A549 (cell line): ENCODE measurements at regions not wholly inside any gene's neighbourhood (a gene's known extent, or its start where the extent isn't known, plus 50 kb on each side); places are given as distances from the start of the nearest gene placed in this dataset.

ENCODE experiments used
- ATAC-seq, 2 experiments: fragments of 200-7000 bp in 1 of 2; fragments of >200 bp in 1 of 2; cut with Nextera tagmentation in 1 of 2; cut with Tn5 transposase in 1 of 2; 3 replicates each; pipeline versions ENCODE4 v1.8.0 to v1.9.1; 2018 to 2020; ENCODE audit warnings: mild to moderate bottlenecking in 1 of 2, moderate library complexity in 1 of 2
- CTCF ChIA-PET: fragments of 300-600 bp; sonication (Branson Sonifier 250); formaldehyde crosslinking; extraction: SDS; loops from one replicate; lab custom pipeline; 2021; ENCODE audit warnings: antibody characterized with exemption, inconsistent platforms; lab: Yijun Ruan, JAX
- POLR2A ChIA-PET: fragments of 350-600 bp; formaldehyde crosslinking; extraction: SDS; loops from one replicate; lab custom pipeline; 2021; ENCODE audit warnings: antibody characterized with exemption, inconsistent platforms; lab: Yijun Ruan, JAX
- DNase-seq, 2 experiments: peaks; one replicate each; pipeline versions ENCODE4 v3.0.0 to v3.0.0-alpha.2; 2011 to 2016; ENCODE audit warnings: low read depth in 1 of 2, low spot score in 1 of 2
- FAIRE-seq: peaks from 2 replicates; lab custom pipeline; 2011; peaks lifted over from hg19 to GRCh38; lab: Jason Lieb, UNC
- H3K27ac ChIP-seq, 2 experiments: fragments of >200 bp; sonication (Bioruptor Twin); formaldehyde crosslinking; 3 replicates each; pipeline ENCODE4 v1.5.1; 2016 to 2017
- H3K4me1 ChIP-seq: fragments of >200 bp; sonication (Bioruptor Twin); formaldehyde crosslinking; 3 replicates; pipeline ENCODE4 v1.6.1; 2016
- H3K4me2 ChIP-seq: fragments of >200 bp; sonication (Bioruptor Twin); formaldehyde crosslinking; 3 replicates; pipeline ENCODE4 v1.6.1; 2016
- H3K4me3 ChIP-seq: fragments of >200 bp; sonication (Bioruptor Twin); formaldehyde crosslinking; 3 replicates; pipeline ENCODE4 v1.5.1; 2016
- H3K9me3 ChIP-seq: fragments of >200 bp; sonication (Bioruptor Twin); formaldehyde crosslinking; 3 replicates; pipeline ENCODE4 v1.6.1; 2016
- BCL3 ChIP-seq: fragments of >200 bp; sonication (Bioruptor Twin); formaldehyde crosslinking; IDR thresholded peaks from 3 replicates; pipeline ENCODE4 v1.6.1; 2016
- BHLHE40 ChIP-seq: IDR thresholded peaks from 2 replicates; pipeline ENCODE4 v1.6.1; 2012; ENCODE audit warnings: low read depth, low read length, inconsistent platforms
- CBX2 ChIP-seq: fragments of 200-600 bp; sonication (generic); IDR thresholded peaks from 2 replicates; pipeline ENCODE4 v1.6.1; 2016; ENCODE audit warnings: low read depth, mild to moderate bottlenecking, borderline replicate concordance
- CBX8 ChIP-seq: fragments of 200-600 bp; sonication (generic); IDR thresholded peaks from 2 replicates; pipeline ENCODE4 v1.6.1; 2016
- CEBPB ChIP-seq, 2 experiments: fragments of >200 bp in 1 of 2; sonication (Bioruptor Twin) in 1 of 2; formaldehyde crosslinking in 1 of 2; IDR thresholded peaks; 2 replicates each; pipeline ENCODE4 v1.6.1; 2012 to 2016
- CHD4 ChIP-seq: fragments of 200-600 bp; sonication (generic); IDR thresholded peaks from 2 replicates; pipeline ENCODE4 v1.6.1; 2016; ENCODE audit warnings: antibody characterized with exemption, mild to moderate bottlenecking, borderline replicate concordance
- EHF ChIP-seq: fragments of 250-450 bp; sonication (Bioruptor Pico); IDR thresholded peaks from 2 replicates; pipeline ENCODE4 v1.5.0; 2020; ENCODE audit warnings: mild to moderate bottlenecking
- ELK1 ChIP-seq: fragments of 150-350 bp; IDR thresholded peaks from 2 replicates; pipeline ENCODE4 v1.6.1; 2014; ENCODE audit warnings: low read depth, mild to moderate bottlenecking, low read length
- EP300 ChIP-seq, 2 experiments: fragments of >200 bp; sonication (Bioruptor Twin); formaldehyde crosslinking; IDR thresholded peaks; 2 replicates in 1 of 2; 3 replicates in 1 of 2; pipeline ENCODE4 v1.6.1; 2016 to 2017
- ESRRA ChIP-seq: fragments of 150-350 bp; IDR thresholded peaks from 2 replicates; pipeline ENCODE4 v1.6.1; 2014; ENCODE audit warnings: mild to moderate bottlenecking, low read length, borderline replicate concordance
- FOSL2 ChIP-seq, 2 experiments: fragments of 450-650 bp in 1 of 2; fragments of >200 bp in 1 of 2; sonication (Bioruptor Twin) in 1 of 2; formaldehyde crosslinking; IDR thresholded peaks; 2 replicates each; pipeline versions ENCODE4 v1.5.0 to v1.6.1; 2016 to 2020; ENCODE audit warnings: mild to moderate bottlenecking in 1 of 2, moderate library complexity in 1 of 2
- GATA3 ChIP-seq: IDR thresholded peaks from 2 replicates; pipeline ENCODE4 v1.6.1; 2012; ENCODE audit warnings: borderline replicate concordance
- HDAC2 ChIP-seq: fragments of 200-600 bp; sonication (generic); IDR thresholded peaks from 2 replicates; pipeline ENCODE4 v1.6.1; 2016
- HEYL ChIP-seq: fragments of 250-450 bp; sonication (Bioruptor Pico); IDR thresholded peaks from 2 replicates; pipeline ENCODE4 v1.8.0; 2021; ENCODE audit warnings: mild to moderate bottlenecking, moderate library complexity
- HOXA7 ChIP-seq: fragments of 250-450 bp; sonication (Bioruptor Pico); IDR thresholded peaks from 2 replicates; pipeline ENCODE4 v1.5.0; 2020; ENCODE audit warnings: mild to moderate bottlenecking, moderate library complexity
- HOXB5 ChIP-seq: fragments of 250-450 bp; sonication (Bioruptor Pico); IDR thresholded peaks from 2 replicates; pipeline ENCODE4 v1.5.0; 2020; ENCODE audit warnings: mild to moderate bottlenecking, moderate library complexity
- KDM1A ChIP-seq: fragments of 200-600 bp; sonication (generic); IDR thresholded peaks from 2 replicates; pipeline ENCODE4 v1.6.1; 2016; ENCODE audit warnings: low read depth, mild to moderate bottlenecking
- MAX ChIP-seq: IDR thresholded peaks from 2 replicates; pipeline ENCODE4 v1.6.1; 2012
- MAZ ChIP-seq: fragments of 150-350 bp; IDR thresholded peaks from 2 replicates; pipeline ENCODE4 v1.6.1; 2014; ENCODE audit warnings: antibody characterized with exemption, low read depth, low read length, borderline replicate concordance
- NR3C1 ChIP-seq: fragments of >200 bp; sonication (Bioruptor Twin); formaldehyde crosslinking; IDR thresholded peaks from 3 replicates; pipeline ENCODE4 v1.6.1; 2017
- PBX3 ChIP-seq: IDR thresholded peaks from 2 replicates; pipeline ENCODE4 v1.6.1; 2012
- POLR2A ChIP-seq: IDR thresholded peaks from 2 replicates; pipeline ENCODE4 v1.6.1; 2012; ENCODE audit warnings: mild to moderate bottlenecking, low read length
- POLR2AphosphoS2 ChIP-seq: conservative IDR thresholded peaks from 2 replicates; pipeline ENCODE4 v1.6.1; 2012; ENCODE audit warnings: low read length, improper control_type of control experiment, inconsistent platforms
- REST ChIP-seq: fragments of 200-600 bp; sonication (generic); IDR thresholded peaks from 2 replicates; pipeline ENCODE4 v1.6.1; 2016; ENCODE audit warnings: antibody characterized with exemption, mild to moderate bottlenecking, moderate library complexity
- RFX5 ChIP-seq: fragments of 450-650 bp; IDR thresholded peaks from 2 replicates; pipeline ENCODE4 v1.7.1; 2014; ENCODE audit warnings: antibody characterized with exemption, mild to moderate bottlenecking, moderate library complexity
- SREBF2 ChIP-seq: fragments of 450-650 bp; IDR thresholded peaks from 2 replicates; pipeline ENCODE4 v1.6.1; 2014; ENCODE audit warnings: mild to moderate bottlenecking, moderate library complexity
- TP53 ChIP-seq: fragments of 250-450 bp; sonication (Bioruptor Pico); IDR thresholded peaks from 2 replicates; pipeline ENCODE4 v1.5.0; 2021; ENCODE audit warnings: mild to moderate bottlenecking, moderate library complexity
- USF2 ChIP-seq: fragments of 450-650 bp; IDR thresholded peaks from 2 replicates; pipeline ENCODE4 v1.6.1; 2014; ENCODE audit warnings: antibody characterized with exemption
- ZC3H11A ChIP-seq: fragments of 450-650 bp; IDR thresholded peaks from 2 replicates; pipeline ENCODE4 v1.6.1; 2014; ENCODE audit warnings: antibody characterized with exemption, mild to moderate bottlenecking
- ZFP36 ChIP-seq: fragments of 450-650 bp; IDR thresholded peaks from 2 replicates; pipeline ENCODE4 v1.6.1; 2014; ENCODE audit warnings: borderline replicate concordance; ENCODE audit not compliant: partially characterized antibody
- ZSCAN20 ChIP-seq: fragments of 250-450 bp; sonication (Bioruptor Pico); IDR thresholded peaks from 2 replicates; pipeline ENCODE4 v1.8.0; 2022; ENCODE audit warnings: mild to moderate bottlenecking, moderate library complexity
- WGBS: methylation state at CpG from one replicate; pipeline ENCODE4 v1.1.6; 2017; ENCODE audit errors: missing lambda C conversion rate; 5-methylcytosine and 5-hydroxymethylcytosine counted together

GRCh38 chr20:50415516-50416268 lies 94.5 kb upstream of the PTPN1 start (continued):
- TF ChIP-seq BCL3 (peak; percentile 62; the same call in 1 of the 3 replicates), MAZ (no peak), FOSL2 (IDR thresholded peaks at IDR 0.05) (no peak), FOSL2 (CRISPR knock-in tag; IDR thresholded peaks at IDR 0.05) (no peak), SREBF2 (no peak), HOXB5 (CRISPR knock-in tag) (no peak), ESRRA (no peak), BHLHE40 (no peak), MAX (peak; percentile 78), CEBPB (IDR thresholded peaks at IDR 0.05) (no peak), CBX2 (no peak), REST (no peak), TP53 (no peak), POLR2A (no peak), GATA3 (no peak; the same call in 1 of the 2 replicates), USF2 (no peak), HEYL (no peak), EP300 (IDR thresholded peaks at IDR 0.05) (peak; percentile 30 to 57; a peak in 2 of 5 replicates), ZSCAN20 (no peak), EHF (CRISPR knock-in tag) (0 out of 2 replicates have a peak, but pooled peaks have one; percentile 49), RFX5 (0 out of 2 replicates have a peak, but pooled peaks have one; percentile 16), HDAC2 (no peak), CBX8 (no peak)

- peaks cover 24% of the 10 kb centered on the region for H3K4me1 ChIP-seq
- no peak for DNase-seq
- H3K4me3 ChIP-seq = no peak overlapping the region
- FAIRE-seq = no peak
- H3K27ac ChIP-seq = peak overlapping the region; percentile 93 to 95
- ChIA-PET CTCF (interaction anchor here (0.8 to 1.4 kb wide), 3 partner anchors 16 to 237 kb away, joined by 3 to 4 read pairs (median 3); no protein-coding TSS in a partner anchor), POLR2A (no interaction called here)
- H3K9me3 ChIP-seq = peaks cover 21% of the 10 kb centered on the region
- peak overlapping the region; percentile 81 for H3K4me2 ChIP-seq
- 95% methylated on average over 14 of the region's 14 CpGs for WGBS
- no peak for ATAC-seq
- no peak for TF ChIP-seq POLR2AphosphoS2
- TF ChIP-seq HOXA7 = no peak
- TF ChIP-seq KDM1A = no peak
- TF ChIP-seq PBX3 = no peak
- TF ChIP-seq MAZ = no peak
- no peak for TF ChIP-seq ZFP36
- no peak for TF ChIP-seq ZC3H11A
- TF ChIP-seq CHD4 = no peak
- no peak for TF ChIP-seq ZSCAN20
- no peak for TF ChIP-seq ELK1
- no peak for TF ChIP-seq TP53
- TF ChIP-seq NR3C1 = no peak
- TF ChIP-seq USF2 = no peak
These were observed 93.7 kb upstream of the PTPN1 start for GRCh38 chr20:50416269-50417022.
